ENCODE measurements at regions not wholly inside any gene's neighbourhood (a gene's known extent, or its start where the extent isn't known, plus 50 kb on each side); places are given as distances from the start of the nearest gene placed in this dataset.

- DNase-seq: no peak
These were observed 594.3 kb upstream of the KLF4 start for GRCh38 chr9:108083796-108084352.

- DNase-seq: no peak
These were observed 593.7 kb upstream of the KLF4 start for GRCh38 chr9:108083160-108083750.

- DNase-seq: no peak
These were observed 591.5 kb upstream of the KLF4 start for GRCh38 chr9:108081112-108081511.

GRCh38 chr9:108080285-108080684 lies 590.7 kb upstream of the KLF4 start:
- no peak for DNase-seq

- DNase-seq: no peak
These were observed 589.2 kb upstream of the KLF4 start for GRCh38 chr9:108078811-108079210.

GRCh38 chr9:108078375-108078774 lies 588.8 kb upstream of the KLF4 start:
- no peak for DNase-seq

- no peak for DNase-seq
These were observed 588.0 kb upstream of the KLF4 start for GRCh38 chr9:108077556-108077955.

- DNase-seq: no peak
These were observed 585.3 kb upstream of the KLF4 start for GRCh38 chr9:108074900-108075299.

GRCh38 chr9:108073823-108074222 lies 584.3 kb upstream of the KLF4 start:
- DNase-seq: no peak

GRCh38 chr9:108072740-108073139 lies 583.2 kb upstream of the KLF4 start:
- no peak for DNase-seq

GRCh38 chr9:108070861-108071260 lies 581.3 kb upstream of the KLF4 start:
- DNase-seq: no peak

- no peak for DNase-seq
These were observed 580.4 kb upstream of the KLF4 start for GRCh38 chr9:108069991-108070390.

- DNase-seq: no peak
These were observed 573.1 kb upstream of the KLF4 start for GRCh38 chr9:108062680-108063079.

- no peak for DNase-seq
These were observed 570.6 kb upstream of the KLF4 start for GRCh38 chr9:108060175-108060574.

GRCh38 chr9:108058135-108058814 lies 568.7 kb upstream of the KLF4 start:
- DNase-seq: no peak

- DNase-seq: no peak
These were observed 568.0 kb upstream of the KLF4 start for GRCh38 chr9:108057421-108058134.

- DNase-seq: no peak
These were observed 567.3 kb upstream of the KLF4 start for GRCh38 chr9:108056805-108057386.

GRCh38 chr9:108056084-108056804 lies 566.7 kb upstream of the KLF4 start:
- DNase-seq: no peak

- no peak for DNase-seq
These were observed 564.6 kb upstream of the KLF4 start for GRCh38 chr9:108054131-108054630.

GRCh38 chr9:108053555-108054061 lies 564.0 kb upstream of the KLF4 start:
- no peak for DNase-seq

GRCh38 chr9:108052431-108053080 lies 563.0 kb upstream of the KLF4 start:
- DNase-seq: no peak

GRCh38 chr9:108050894-108051293 lies 561.3 kb upstream of the KLF4 start:
- DNase-seq: no peak

All from CD4-positive, alpha-beta T cell treated with Interleukin-21 for 1 hour (primary cell).